DMS79 treated with DMSO at 0.1 percent for 48 hours (cell line): ENCODE measurements at regions not wholly inside any gene's neighbourhood (a gene's known extent, or its start where the extent isn't known, plus 50 kb on each side); places are given as distances from the start of the nearest gene placed in this dataset.
"Not testable (repeated sequence)": the region's sequence is repeated elsewhere in the genome, so short reads cannot be mapped to it uniquely, and the experiment has no call there.

Source experiments
- DNase-seq: peaks from one replicate; lab custom pipeline; 2025; lab: John Stamatoyannopoulos, UW

DNA sequence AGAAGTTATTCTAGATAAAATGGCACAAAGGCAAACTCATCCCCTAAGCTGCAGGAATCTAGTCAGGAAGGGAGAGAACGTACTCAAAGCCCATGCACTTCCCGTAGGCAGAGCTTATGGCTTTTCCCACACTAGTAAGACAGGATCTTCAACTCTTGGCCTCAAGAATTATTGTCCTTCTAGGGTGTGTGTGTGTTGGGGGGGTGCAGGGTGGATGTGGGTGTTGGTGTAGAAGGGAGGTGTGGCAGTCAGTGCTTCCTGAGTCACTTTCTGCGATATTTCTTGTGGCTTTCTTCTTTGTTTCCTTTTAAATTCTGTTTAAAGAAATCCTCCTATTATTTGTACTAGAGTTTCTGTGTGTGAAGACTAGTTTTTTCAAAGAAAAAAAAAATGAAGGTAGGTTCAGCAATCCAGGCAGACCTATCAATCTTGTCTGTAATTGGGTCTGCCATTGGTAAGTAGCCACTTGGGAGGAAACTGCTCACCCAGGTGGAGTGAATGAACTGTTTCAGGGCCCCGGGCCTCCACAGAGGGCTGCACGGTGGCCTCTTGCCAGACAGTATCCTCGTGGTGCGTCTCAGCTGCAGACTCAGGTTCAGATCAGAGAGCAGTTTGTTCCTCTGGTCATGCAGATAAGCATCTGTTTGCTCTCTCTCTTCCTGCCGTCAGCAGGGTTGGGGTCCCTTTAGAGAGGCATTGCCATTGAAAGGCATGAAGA is 131.9 kb downstream of the NPR3 start:
- DNase-seq = no peak

DNA sequence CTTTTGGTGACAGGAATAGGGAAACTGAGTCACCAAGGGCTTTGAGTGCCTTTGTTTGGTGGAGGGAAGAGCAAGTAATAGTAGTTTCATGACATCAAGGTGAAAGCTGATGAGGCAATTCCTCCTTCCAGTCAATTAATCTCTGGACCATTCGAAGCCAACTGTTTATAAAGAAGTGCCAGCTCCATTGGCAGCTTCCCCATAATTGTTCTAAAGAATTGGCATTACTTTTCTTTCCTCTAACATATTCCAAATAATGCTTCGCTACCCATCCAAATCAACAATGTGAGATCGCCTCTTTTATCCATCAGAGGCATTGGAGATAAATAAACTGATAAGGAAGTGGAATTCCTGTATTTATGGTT is 132.4 kb downstream of the NPR3 start:
- DNase-seq = no peak

DNA sequence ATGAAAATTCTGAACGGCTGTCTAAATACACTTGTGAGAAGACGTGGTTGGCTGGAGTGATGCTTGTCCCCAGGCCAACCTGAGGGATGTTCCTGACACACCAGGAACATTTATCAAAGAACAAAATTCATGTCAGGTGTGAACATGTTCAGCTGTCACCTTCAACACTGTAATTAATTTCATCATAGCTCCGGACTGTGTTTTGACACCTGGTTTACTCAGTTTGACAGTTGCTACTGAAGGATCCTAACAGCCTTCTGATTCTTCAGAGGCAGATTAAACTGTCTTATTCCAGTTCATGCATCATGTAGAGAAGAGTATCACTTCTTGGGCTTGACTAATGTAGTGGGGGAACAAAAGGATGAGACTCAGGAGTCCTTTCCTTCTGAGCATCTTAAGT is 134.1 kb downstream of the NPR3 start:
- no peak for DNase-seq

DNA sequence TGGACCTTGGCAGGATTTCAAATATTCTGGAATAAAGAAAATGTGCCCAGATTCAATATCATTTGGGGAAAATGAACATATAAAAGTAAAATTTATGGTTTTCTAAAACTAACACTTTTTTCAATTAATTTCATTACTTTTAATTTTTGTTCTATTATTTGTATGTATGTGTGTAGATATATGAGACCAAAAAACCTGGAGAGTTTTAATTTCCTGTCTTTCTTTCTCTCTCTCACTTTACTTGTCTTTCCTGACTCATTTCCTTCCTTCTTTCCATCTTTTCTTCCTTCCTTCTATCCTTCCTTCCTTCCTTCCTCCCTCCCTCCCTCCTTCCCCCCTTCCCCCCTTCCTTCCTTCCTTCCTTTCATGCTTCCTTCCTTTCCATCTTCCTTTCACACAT is 137.0 kb downstream of the NPR3 start:
- DNase-seq = no peak

DNA sequence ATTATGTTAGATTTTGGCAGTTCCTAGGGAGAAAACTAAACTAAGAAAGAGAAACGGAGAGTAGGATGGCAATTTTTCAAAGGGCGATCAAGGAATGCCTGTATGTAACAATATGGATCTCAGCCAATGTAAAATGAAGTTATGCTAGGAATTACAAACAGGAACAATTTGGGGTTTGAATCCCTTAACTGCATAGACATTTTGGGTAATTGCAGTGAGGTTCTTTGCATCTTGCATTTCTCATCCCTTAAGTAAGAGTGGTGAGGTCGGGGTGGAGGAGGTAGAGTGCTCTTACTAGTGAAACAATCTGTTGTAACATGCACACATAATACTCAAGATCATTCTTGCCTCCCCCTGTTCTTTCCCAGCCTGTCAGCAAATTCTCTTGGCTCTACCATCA is 137.6 kb downstream of the NPR3 start:
- DNase-seq = no peak

DNA sequence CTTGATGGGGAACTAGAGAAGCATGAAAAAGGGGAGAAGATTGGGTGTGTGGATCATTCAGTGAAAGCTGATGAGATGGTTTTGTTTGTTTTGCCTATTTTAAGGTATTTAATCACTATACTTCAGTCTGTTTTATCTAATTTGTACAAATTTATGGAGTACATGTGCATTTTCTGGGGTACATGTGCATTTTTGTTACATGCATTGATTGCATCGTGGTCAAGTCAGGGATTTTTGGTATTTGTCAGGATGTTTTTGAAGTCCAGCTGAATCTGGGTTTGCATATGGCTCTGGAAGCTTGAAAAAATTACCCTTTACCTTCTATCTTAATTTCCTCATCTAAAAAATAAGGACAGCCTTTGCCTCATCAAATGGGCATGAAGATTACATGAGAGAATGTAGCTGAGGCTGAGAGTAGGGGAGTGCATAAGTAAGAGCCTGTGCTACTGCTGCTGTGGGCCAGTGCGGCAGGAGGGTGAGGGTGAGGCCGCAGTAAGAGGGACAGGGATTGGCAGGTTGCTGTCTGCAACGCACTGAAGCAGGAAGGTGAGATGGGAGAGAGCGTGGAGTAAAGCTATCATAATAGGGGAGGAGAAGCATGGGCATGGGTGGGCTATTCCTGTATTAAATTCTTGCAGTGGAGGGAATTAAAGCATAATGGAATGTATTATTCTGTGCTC is 139.8 kb downstream of the NPR3 start:
- DNase-seq = no peak

DNA sequence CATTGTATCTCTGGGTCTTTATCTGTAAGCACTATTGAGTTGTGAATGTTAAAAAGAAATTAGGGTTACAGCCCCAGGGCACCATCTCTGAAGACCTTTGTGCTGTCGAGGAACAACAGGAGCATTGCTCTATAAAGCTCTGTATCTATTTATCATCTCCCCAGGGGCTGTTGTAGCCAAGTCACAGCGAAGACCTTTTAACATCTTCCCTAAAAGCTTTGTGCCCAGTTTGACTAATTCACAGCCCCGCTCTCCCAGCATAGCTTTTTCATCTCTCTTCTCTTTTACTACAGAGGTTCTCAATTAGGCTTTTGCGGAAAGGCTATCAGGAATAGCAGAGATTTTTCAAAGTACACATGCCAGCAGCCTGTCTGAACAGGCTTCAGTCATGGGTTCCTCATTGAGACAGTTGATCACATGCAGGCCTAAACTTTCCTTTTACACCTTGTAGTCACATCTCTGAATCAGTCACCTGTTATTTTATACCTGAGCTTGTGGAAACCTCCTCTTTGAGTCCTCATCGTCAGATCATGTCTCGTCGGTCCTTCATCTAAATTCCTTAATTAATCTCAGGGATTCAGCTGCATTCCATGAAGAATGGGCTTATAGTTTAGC is 140.5 kb downstream of the NPR3 start:
- DNase-seq = no peak

DNA sequence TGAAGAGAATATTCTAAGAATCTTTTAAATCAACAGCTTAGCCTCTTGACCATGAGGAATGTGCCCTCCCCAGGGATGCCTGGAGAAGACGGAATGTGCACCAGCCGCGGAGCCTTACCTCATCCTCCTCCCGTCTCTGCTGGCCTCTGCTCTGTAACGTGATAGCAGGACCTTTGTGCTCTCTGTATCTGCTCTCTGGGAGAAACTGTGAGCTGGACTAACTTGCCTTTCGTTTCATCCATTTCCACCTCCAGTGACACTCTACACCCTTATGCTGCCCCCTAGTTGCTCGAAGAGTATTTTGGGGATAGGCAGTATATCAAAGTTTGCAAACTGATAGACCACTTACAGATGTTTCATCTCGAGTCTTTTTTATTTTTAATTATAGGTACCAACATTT is 141.4 kb downstream of the NPR3 start:
- no peak for DNase-seq

DNA sequence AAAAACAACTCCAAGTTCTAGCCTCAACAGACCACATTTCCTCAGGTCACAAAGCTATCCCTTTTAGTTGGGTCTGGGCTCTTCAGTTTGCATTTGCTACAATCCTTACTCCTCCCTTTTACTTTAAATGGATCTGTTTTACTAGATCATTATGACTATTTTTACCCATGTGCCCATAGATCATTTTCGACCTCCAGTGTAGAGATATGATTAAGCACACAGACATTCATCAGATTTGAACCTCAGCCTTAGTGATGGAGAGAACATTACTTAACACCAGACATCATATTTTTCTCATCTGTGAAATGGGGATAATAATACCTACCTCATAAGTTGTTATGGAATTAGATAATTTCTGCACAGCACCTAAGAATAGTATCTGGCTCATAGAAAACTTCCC is 141.9 kb downstream of the NPR3 start:
- DNase-seq = no peak

DNA sequence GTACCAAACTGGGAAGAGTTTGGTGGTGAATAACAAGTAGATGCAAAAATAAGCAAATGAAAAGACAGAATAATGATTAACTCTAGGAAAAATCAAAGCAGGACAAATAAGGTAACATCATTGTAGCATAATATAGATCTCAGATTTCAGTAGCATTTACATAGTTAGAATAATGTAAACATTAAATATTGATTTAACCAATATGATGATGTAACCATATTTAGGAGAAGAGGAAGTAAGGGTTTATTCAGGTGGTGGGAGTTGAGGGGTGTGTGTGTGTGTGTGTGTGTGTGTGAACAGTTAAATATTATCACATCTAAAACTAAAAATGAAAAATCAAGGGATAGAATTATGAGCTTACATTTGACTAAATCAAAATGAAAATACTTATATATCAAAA is 143.4 kb downstream of the NPR3 start:
- DNase-seq = no peak

DNA sequence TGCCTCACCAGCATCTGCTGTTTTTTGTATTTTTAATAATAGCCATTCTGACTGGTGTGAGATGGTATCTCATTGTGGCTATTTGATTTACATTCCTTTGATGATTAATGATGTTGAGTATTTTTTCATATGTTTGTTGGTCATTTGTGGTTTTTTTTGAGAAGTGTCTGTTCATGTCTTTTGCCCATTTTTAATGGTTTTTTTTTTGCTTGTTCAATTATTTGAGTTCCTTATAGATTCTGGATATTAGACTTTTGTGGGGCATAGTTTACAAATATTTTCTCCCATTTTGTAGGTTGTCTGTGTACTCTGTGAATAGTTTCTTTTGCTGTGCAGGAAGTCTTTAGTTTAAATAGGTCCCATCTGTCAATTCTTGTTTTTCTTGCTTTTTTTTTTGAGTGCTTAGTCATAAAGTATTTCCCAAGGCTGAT is 148.1 kb downstream of the NPR3 start:
- DNase-seq = no peak

DNA sequence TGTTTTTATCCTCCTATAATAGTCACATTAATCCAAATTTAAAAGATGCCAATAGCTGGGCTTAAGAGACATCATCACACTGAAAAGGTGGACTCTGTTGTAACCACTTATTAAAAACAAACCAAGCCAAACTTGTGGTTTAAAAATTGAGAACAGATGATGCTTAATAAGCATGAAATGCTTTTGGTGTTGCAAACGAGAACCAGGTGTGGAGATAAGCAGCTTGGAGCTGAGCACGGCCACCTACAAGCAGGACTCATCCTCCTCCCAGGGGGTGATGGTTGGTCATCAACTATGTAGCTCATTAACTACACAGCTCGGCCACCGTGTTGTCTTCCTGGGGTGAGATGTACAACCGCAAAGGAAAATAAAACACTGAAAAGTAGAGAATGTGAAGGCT is 154.4 kb downstream of the NPR3 start:
- no peak for DNase-seq

DNA sequence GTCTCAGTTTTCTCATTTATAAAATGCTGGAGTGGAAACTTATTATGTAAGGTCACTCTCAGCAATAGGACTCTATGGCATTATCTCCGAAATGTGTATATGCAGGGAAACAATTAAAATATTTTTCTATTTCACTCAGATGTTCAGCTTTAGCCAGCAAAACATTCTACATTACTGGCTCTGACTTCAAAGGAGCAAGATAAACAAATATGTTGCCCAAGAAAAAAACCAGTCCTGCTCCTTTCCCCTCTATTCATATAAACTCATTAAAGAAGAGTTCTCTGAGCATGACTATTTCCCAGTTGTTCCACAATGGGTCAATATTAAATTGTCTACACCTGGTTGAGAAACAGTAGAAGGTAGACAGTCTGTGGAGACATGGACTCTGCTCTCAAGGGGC is 155.0 kb downstream of the NPR3 start:
- DNase-seq = no peak

DNA sequence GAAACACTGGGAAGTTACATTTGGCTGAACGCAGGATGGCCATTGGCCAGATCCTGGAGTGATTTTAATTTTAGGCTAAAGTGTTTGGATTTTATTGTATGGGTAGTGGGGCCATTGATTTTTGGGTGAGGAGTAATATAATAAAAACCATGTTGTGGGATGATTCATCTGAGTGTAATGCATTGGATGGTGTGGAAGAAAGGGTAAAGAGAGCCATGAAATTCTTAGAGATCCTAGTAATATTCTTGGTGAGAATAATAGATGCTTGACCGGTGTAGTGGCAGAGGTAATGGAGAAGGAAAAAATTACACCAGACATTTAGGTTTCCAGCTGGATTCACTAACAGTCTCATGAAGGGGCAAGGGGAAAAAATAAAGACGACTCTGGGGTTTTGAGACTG is 158.1 kb downstream of the NPR3 start:
- no peak for DNase-seq

DNA sequence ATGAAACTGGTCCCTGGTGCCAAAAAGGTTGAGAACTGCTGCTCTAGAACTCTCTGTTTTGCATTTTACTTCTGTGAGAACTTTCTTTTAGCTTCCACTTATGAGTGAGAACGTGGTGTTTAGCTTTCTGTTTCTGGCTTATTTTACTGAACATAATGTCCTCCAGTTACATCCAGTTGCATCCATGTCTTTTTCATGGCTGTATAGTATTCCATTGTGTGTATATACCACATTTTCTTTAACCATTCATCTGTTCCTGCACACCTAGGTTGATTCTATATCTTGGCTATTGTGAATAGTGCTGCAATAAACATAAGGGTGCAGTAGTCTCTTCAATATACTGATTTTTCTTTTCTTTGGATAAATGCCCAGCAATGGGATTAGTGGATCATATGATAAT is 165.7 kb downstream of the NPR3 start:
- DNase-seq = no peak

DNA sequence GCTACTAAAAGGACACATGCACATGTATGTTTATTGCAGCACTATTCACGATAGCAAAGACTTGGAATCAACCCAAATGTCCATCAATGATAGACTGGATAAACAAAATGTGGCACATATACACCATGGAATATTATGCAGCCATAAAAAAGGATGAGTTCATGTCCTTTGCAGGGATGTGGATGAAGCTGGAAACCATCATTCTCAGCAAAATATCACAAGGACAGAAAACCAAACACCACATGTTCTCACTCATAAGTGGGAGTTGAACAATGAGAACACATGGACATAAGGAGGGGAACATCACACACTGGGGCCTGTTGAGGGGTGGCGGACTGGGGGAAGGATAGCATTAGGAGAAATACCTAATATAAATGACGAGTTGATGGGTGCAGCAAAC is 168.2 kb downstream of the NPR3 start:
- not testable (repeated sequence) for DNase-seq

DNA sequence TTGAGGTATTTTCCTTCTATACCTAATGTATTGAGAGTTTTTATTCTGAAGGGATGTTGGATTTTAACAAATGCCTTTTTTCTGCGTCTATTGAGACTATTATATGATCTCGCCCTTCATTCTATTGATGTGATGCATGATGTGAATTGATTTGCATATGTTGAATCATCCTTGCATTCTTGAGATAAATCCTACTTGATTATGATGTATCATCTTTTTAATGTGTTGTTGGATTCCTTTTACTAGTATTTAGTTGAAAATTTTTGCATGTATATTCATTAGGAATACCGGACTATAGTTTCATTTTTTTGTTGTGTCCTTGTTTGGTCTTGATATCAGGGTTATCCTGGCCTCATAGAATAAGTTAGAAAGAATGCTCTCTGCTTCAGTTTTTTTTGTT is 169.7 kb downstream of the NPR3 start:
- no peak for DNase-seq

DNA sequence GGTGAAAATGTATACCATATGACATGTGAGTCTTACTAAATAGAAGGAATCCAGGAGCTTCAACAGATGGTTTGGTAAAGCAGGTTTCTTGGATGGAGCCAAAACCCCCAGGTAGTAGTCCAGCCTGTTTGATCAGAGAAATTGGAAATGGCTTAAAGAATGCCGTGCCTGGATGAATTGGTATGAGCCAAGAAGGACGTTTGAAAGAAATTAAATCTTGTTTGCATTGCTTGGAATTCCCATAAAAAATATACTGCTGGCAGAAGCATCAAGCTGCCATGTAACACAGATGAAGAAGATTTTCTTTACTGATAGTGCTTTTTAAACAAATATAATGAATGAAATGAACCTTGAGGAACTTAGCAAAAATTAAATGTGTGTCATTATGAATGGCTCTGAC is 176.3 kb downstream of the NPR3 start:
- no peak for DNase-seq

DNA sequence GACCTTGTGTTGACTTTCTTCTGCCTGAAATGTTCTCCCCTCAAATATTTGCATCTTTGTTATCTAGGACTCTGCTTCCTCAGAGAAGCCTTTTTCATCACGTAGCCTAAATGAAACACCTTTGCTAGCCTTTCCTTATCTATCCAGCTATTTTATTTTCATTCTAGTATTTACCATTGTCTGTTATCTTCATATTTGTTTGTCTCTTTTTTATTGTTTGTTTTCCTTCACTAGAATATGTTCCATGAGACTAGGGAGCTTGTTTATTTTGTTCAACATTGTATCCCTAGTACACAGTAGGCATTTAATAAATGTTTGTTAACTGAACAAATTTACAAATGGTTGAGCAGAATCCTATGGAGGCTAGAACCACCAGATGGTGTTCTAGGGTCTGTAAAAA is 178.0 kb downstream of the NPR3 start:
- no peak for DNase-seq

DNA sequence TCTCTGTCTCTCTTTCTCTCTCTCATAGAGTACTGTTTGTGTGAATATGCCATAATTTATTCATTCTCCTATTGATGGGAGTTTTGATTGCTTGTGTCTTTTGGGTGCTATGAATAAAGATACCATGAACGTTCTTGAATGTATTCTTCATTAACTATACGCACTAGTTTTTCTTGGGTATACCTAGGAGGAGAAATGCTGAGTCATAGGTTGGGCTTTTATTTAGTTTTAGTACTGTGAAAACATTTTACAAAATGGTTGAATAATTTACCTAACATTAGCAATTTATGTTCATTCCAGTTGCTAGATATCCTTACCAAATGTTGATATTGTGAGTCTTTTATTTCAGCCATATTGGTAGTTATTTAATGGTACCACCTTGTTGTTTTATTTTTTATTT is 192.5 kb downstream of the NPR3 start:
- no peak for DNase-seq

DNA sequence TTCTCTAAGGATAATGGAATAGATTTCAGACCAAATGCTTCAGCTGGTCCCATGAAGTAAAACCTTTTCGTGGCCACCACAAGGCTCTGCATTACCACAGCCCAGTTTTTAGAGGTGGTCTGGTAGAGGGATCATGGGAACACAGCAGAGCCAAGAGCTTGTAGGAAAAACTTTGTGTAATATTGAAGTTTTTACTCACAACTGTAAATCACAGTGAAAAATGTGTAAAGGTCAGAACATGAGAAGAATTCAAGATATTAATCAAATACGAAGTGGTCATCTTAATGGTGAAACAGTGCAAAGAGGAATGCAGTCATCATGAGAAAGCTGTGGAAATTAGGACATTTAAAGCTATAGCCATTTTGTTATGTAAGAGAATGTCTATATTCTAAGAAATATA is 197.5 kb downstream of the NPR3 start:
- DNase-seq = no peak

DNA sequence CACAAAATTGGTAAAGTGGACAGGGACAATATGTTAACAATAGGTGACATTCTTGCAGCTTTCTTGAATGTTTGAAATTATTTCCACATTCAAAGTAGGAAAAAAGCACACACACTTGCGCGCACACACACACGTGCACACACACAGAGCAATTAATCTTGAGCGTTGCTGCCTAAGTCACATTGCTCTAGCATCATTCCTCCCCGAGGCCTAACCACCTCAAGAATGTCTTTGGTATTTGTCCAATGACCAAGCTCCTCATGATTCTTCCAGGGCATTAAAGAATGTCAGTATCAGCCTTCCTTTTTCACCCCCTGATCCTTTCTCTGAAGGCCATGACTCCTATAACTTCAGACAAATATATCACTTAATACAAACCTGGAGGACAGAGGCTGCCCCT is 198.1 kb downstream of the NPR3 start:
- DNase-seq = no peak

DNA sequence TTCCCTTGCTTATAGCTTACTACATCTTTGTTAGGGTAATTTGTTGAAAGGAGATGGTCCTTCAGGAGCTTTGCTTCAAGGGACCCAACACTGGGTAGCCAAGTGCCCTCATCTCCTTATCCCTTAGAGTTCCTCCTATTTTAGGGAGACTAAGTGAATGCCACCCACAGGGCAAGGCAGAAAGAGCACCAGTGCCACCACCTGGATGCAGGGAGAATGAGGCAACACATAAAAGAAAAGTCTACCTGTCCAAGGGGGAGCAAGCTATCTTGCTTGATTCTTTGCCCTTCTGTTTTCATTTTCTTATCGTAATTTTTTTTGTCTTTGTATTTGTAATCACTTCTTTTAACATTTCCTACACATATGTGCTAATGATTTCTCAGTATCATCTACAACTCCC is 205.5 kb downstream of the NPR3 start:
- no peak for DNase-seq

DNA sequence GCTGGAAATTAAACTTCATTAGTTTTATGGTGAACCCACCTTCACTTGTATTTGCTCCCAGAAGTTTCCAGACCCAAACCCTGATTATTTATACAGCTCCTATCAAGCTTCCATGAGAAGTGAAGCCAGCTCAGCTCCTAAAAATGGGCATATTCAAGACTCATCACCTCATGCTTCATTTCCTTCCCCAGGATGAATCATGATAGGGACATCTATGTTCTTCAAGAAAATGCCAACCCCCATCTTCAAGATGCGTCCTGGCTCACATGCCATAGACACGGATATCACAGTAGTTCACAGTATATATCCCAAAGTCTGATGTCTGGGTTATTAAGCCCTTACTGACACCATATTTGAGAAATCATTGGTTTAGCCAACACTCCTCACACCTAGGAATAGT is 217.6 kb downstream of the NPR3 start:
- no peak for DNase-seq
